ENCODE measurements at regions not wholly inside any gene's neighbourhood (a gene's known extent, or its start where the extent isn't known, plus 50 kb on each side); places are given as distances from the start of the nearest gene placed in this dataset.
"Not testable (repeated sequence)": the region's sequence is repeated elsewhere in the genome, so short reads cannot be mapped to it uniquely, and the experiment has no call there.

GRCh38 chr2:87485455-87485854 lies 262.4 kb upstream of the PLGLB2 start:
- TF ChIP-seq ZNF503 (CRISPR knock-in tag; IDR thresholded peaks at IDR 0.05); AHR (CRISPR knock-in tag; IDR thresholded peaks at IDR 0.05); CBX2 (IDR thresholded peaks at IDR 0.05; ENCODE audit: low read depth, low read length); CBX2 (CRISPR knock-in tag; IDR thresholded peaks at IDR 0.05; ENCODE audit: low read depth); POLR2AphosphoS5 (IDR thresholded peaks at IDR 0.05; ENCODE audit: low read depth, low read length); ZNF674 (CRISPR knock-in tag; IDR thresholded peaks at IDR 0.05; ENCODE audit: low read depth); FIP1L1 (IDR thresholded peaks at IDR 0.05; ENCODE audit: borderline replicate concordance, insufficient read depth, low read depth, low read length); ZNF253 (CRISPR knock-in tag; IDR thresholded peaks at IDR 0.05; ENCODE audit: borderline replicate concordance); FOXK1 (CRISPR knock-in tag; IDR thresholded peaks at IDR 0.05; ENCODE audit: borderline replicate concordance, low read depth); MYC (CRISPR knock-in tag; IDR thresholded peaks at IDR 0.05; ENCODE audit: borderline replicate concordance); BCL3 (CRISPR knock-in tag; IDR thresholded peaks at IDR 0.05); GPBP1L1 (CRISPR knock-in tag; IDR thresholded peaks at IDR 0.05); NFYB (CRISPR knock-in tag; IDR thresholded peaks at IDR 0.05); ZNF788 (CRISPR knock-in tag; IDR thresholded peaks at IDR 0.05; ENCODE audit: borderline replicate concordance): not testable (repeated sequence)
- TF ChIP-seq, protein P1, sequence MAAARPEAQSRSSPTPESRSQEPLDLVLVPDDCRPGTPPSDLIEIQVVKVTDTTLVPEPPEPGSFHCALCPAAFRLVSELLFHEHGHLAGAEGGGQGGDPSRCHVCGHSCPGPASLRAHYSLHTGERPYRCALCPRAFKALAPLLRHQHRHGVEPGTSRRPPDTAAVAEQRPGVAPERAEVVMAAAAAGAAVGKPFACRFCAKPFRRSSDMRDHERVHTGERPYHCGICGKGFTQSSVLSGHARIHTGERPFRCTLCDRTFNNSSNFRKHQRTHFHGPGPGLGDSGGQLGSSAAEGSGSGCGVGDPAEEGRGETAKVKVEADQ (CRISPR knock-in tag; IDR thresholded peaks at IDR 0.05; ENCODE audit: borderline replicate concordance), result not testable (repeated sequence)
